ENCODE measurements at regions not wholly inside any gene's neighbourhood (a gene's known extent, or its start where the extent isn't known, plus 50 kb on each side); places are given as distances from the start of the nearest gene placed in this dataset.

- Histone ChIP-seq H3K36me3 (ENCODE audit: control insufficient read depth in 4 of 4, insufficient read depth in 3 of 4, low read depth in 1 of 4, low read length in 3 of 4) (no peaks in the 10 kb centered on the region), H3K9ac (ENCODE audit: low read depth in 1 of 2, low read length in 2 of 2) (no peak overlapping the region), H3K27ac (ENCODE audit: low read depth in 1 of 2, low read length in 2 of 2) (no peak overlapping the region), H3K27me3 (ENCODE audit: control insufficient read depth in 4 of 4, insufficient read depth in 4 of 4, low read length in 3 of 4) (no peaks in the 10 kb centered on the region), H3K9me3 (ENCODE audit: control insufficient read depth in 4 of 4, low read length in 3 of 4) (no peaks in the 10 kb centered on the region), H3K4me3 (ENCODE audit: low read depth in 1 of 3, low read length in 3 of 3) (no peak overlapping the region), H3K4me1 (ENCODE audit: control insufficient read depth in 4 of 4, insufficient read depth in 4 of 4, low read length in 3 of 4) (no peaks in the 10 kb centered on the region)
- WGBS, result 88% methylated on average over 2 of the region's 2 CpGs
- no peak for TF ChIP-seq RAD21 (IDR thresholded peaks at IDR 0.05)
- no peak for TF ChIP-seq HNF4G (IDR thresholded peaks at IDR 0.05)
- no peak for TF ChIP-seq YY1 (IDR thresholded peaks at IDR 0.05)
- TF ChIP-seq ZBTB33 (IDR thresholded peaks at IDR 0.05), result no peak
- TF ChIP-seq MAX (IDR thresholded peaks at IDR 0.05), result no peak
- no peak for TF ChIP-seq EGR1 (IDR thresholded peaks at IDR 0.05; ENCODE audit: low read depth in 2 of 2)
- no peak for TF ChIP-seq ATF3 (IDR thresholded peaks at IDR 0.05)
- TF ChIP-seq JUND (IDR thresholded peaks at IDR 0.05), result no peak
- no peak for DNase-seq (ENCODE audit: low spot score)
Observed at GRCh38 chr6:79796197-79796596, 151.2 kb downstream of the ELOVL4 start.

- Histone ChIP-seq H3K4me3 (ENCODE audit: low read depth in 1 of 3, low read length in 3 of 3) (no peak overlapping the region), H3K36me3 (ENCODE audit: control insufficient read depth in 4 of 4, insufficient read depth in 3 of 4, low read depth in 1 of 4, low read length in 3 of 4) (no peaks in the 10 kb centered on the region), H3K27me3 (ENCODE audit: control insufficient read depth in 4 of 4, insufficient read depth in 4 of 4, low read length in 3 of 4) (no peaks in the 10 kb centered on the region), H3K4me1 (ENCODE audit: control insufficient read depth in 4 of 4, insufficient read depth in 4 of 4, low read length in 3 of 4) (no peaks in the 10 kb centered on the region), H3K9me3 (ENCODE audit: control insufficient read depth in 4 of 4, low read length in 3 of 4) (no peaks in the 10 kb centered on the region), H3K27ac (ENCODE audit: low read depth in 1 of 2, low read length in 2 of 2) (no peak overlapping the region), H3K9ac (ENCODE audit: low read depth in 1 of 2, low read length in 2 of 2) (no peak overlapping the region)
- 81% methylated on average over 5 of the region's 5 CpGs for WGBS
- TF ChIP-seq HNF4A (conservative IDR thresholded peaks at IDR 0.05) (no peak), RAD21 (IDR thresholded peaks at IDR 0.05) (no peak), TAF1 (conservative IDR thresholded peaks at IDR 0.05) (no peak), EGR1 (IDR thresholded peaks at IDR 0.05; ENCODE audit: low read depth in 2 of 2) (no peak), ZBTB33 (IDR thresholded peaks at IDR 0.05) (no peak), YY1 (IDR thresholded peaks at IDR 0.05) (no peak), RXRA (IDR thresholded peaks at IDR 0.05) (no peak), SP1 (IDR thresholded peaks at IDR 0.05) (no peak), JUND (IDR thresholded peaks at IDR 0.05) (no peak)
- TF ChIP-seq, protein P1, sequence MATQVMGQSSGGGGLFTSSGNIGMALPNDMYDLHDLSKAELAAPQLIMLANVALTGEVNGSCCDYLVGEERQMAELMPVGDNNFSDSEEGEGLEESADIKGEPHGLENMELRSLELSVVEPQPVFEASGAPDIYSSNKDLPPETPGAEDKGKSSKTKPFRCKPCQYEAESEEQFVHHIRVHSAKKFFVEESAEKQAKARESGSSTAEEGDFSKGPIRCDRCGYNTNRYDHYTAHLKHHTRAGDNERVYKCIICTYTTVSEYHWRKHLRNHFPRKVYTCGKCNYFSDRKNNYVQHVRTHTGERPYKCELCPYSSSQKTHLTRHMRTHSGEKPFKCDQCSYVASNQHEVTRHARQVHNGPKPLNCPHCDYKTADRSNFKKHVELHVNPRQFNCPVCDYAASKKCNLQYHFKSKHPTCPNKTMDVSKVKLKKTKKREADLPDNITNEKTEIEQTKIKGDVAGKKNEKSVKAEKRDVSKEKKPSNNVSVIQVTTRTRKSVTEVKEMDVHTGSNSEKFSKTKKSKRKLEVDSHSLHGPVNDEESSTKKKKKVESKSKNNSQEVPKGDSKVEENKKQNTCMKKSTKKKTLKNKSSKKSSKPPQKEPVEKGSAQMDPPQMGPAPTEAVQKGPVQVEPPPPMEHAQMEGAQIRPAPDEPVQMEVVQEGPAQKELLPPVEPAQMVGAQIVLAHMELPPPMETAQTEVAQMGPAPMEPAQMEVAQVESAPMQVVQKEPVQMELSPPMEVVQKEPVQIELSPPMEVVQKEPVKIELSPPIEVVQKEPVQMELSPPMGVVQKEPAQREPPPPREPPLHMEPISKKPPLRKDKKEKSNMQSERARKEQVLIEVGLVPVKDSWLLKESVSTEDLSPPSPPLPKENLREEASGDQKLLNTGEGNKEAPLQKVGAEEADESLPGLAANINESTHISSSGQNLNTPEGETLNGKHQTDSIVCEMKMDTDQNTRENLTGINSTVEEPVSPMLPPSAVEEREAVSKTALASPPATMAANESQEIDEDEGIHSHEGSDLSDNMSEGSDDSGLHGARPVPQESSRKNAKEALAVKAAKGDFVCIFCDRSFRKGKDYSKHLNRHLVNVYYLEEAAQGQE (IDR thresholded peaks at IDR 0.05), result no peak
- TF ChIP-seq, protein P2, sequence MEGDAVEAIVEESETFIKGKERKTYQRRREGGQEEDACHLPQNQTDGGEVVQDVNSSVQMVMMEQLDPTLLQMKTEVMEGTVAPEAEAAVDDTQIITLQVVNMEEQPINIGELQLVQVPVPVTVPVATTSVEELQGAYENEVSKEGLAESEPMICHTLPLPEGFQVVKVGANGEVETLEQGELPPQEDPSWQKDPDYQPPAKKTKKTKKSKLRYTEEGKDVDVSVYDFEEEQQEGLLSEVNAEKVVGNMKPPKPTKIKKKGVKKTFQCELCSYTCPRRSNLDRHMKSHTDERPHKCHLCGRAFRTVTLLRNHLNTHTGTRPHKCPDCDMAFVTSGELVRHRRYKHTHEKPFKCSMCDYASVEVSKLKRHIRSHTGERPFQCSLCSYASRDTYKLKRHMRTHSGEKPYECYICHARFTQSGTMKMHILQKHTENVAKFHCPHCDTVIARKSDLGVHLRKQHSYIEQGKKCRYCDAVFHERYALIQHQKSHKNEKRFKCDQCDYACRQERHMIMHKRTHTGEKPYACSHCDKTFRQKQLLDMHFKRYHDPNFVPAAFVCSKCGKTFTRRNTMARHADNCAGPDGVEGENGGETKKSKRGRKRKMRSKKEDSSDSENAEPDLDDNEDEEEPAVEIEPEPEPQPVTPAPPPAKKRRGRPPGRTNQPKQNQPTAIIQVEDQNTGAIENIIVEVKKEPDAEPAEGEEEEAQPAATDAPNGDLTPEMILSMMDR (IDR thresholded peaks at IDR 0.05; ENCODE audit: low read depth, low read length, missing input control), result no peak
- DNase-seq (ENCODE audit: low spot score), result no peak
Observed at GRCh38 chr6:79789896-79790295, 157.5 kb downstream of the ELOVL4 start.
